ENCODE measurements at regions not wholly inside any gene's neighbourhood (a gene's known extent, or its start where the extent isn't known, plus 50 kb on each side); places are given as distances from the start of the nearest gene placed in this dataset.
A peak's percentile ranks its signal among the peaks of the same experiment; 100 is the strongest.

- no peak for DNase-seq
These were observed 743.8 kb downstream of the DSC3 start for GRCh38 chr18:30298769-30299168.

- DNase-seq, result no peak
These were observed 753.7 kb downstream of the DSC3 start for GRCh38 chr18:30288662-30289414.

GRCh38 chr18:30280861-30281470 lies 761.6 kb downstream of the DSC3 start:
- DNase-seq, result peak; percentile 63

- DNase-seq, result peak; percentile 8
These were observed 762.4 kb downstream of the DSC3 start for GRCh38 chr18:30280186-30280585.

- DNase-seq, result no peak
These were observed 764.9 kb downstream of the DSC3 start for GRCh38 chr18:30277676-30278075.

- no peak for DNase-seq
These were observed 770.8 kb downstream of the DSC3 start for GRCh38 chr18:30271716-30272115.

GRCh38 chr18:30265190-30265589 lies 777.4 kb downstream of the DSC3 start:
- no peak for DNase-seq

- no peak for DNase-seq
These were observed 788.2 kb downstream of the DSC3 start for GRCh38 chr18:30254331-30254730.

GRCh38 chr18:30248056-30248455 lies 794.5 kb downstream of the DSC3 start:
- no peak for DNase-seq

- DNase-seq, result no peak
These were observed 796.6 kb downstream of the DSC3 start for GRCh38 chr18:30245766-30246455.

- DNase-seq, result no peak
These were observed 807.8 kb downstream of the DSC3 start for GRCh38 chr18:30234755-30235154.

GRCh38 chr18:30211112-30211511 lies 831.4 kb downstream of the DSC3 start:
- no peak for DNase-seq

- no peak for DNase-seq
These were observed 834.0 kb downstream of the DSC3 start for GRCh38 chr18:30208546-30208945.

GRCh38 chr18:30192216-30192615 lies 850.3 kb downstream of the DSC3 start:
- no peak for DNase-seq

- DNase-seq, result no peak
These were observed 856.3 kb downstream of the DSC3 start for GRCh38 chr18:30186245-30186644.

GRCh38 chr18:30177056-30177455 lies 865.5 kb downstream of the DSC3 start:
- no peak for DNase-seq

GRCh38 chr18:30175621-30176225 lies 866.8 kb downstream of the DSC3 start:
- DNase-seq, result no peak

GRCh38 chr18:30175061-30175574 lies 867.4 kb downstream of the DSC3 start:
- no peak for DNase-seq

GRCh38 chr18:30163573-30163972 lies 879.0 kb downstream of the DSC3 start:
- no peak for DNase-seq

GRCh38 chr18:30160124-30160523 lies 882.4 kb downstream of the DSC3 start:
- DNase-seq, result no peak

GRCh38 chr18:30150586-30151250 lies 891.8 kb downstream of the DSC3 start:
- no peak for DNase-seq

- no peak for DNase-seq
These were observed 893.0 kb downstream of the DSC3 start for GRCh38 chr18:30149585-30149984.

- DNase-seq, result no peak
These were observed 899.7 kb downstream of the DSC3 start for GRCh38 chr18:30142870-30143269.

Data from retina (tissue), 1 donor.